NOMO-1 treated with dmso at 0.1 percent for 144 hours (cell line): ENCODE measurements at regions not wholly inside any gene's neighbourhood (a gene's known extent, or its start where the extent isn't known, plus 50 kb on each side); places are given as distances from the start of the nearest gene placed in this dataset.

Experiments
- DNase-seq: peaks from one replicate; lab custom pipeline; 2025; ENCODE audit not compliant: unreplicated experiment; lab: John Stamatoyannopoulos, UW

GRCh38 chr4:151824656-151825055, 63.8 kb upstream of the GATB start:
- DNase-seq: no peak

- DNase-seq: no peak
Observed at GRCh38 chr4:151822331-151822730, 61.5 kb upstream of the GATB start.

- no peak for DNase-seq
Observed at GRCh38 chr4:151820004-151820403, 59.2 kb upstream of the GATB start.

GRCh38 chr4:151811403-151811802, 50.6 kb upstream of the GATB start:
- no peak for DNase-seq
